Lower lobe of right lung (tissue), 2 donors: ENCODE measurements at regions not wholly inside any gene's neighbourhood (a gene's known extent, or its start where the extent isn't known, plus 50 kb on each side); places are given as distances from the start of the nearest gene placed in this dataset.
"Not testable (repeated sequence)": the region's sequence is repeated elsewhere in the genome, so short reads cannot be mapped to it uniquely, and the experiment has no call there.

Source experiments
- ATAC-seq, 2 donors: fragments of 200-7000 bp; cut with Tn5 transposase; one replicate each; pipeline ENCODE4 v1.9.1; 2020 to 2022; ENCODE audit warnings: mild to moderate bottlenecking in 2 of 2, moderate library complexity in 2 of 2
- DNase-seq: peaks from one replicate; pipeline ENCODE4 v3.0.0-alpha.2; 2020
- H3K27ac ChIP-seq: fragments of 200-600 bp; one replicate; pipeline ENCODE4 v1.8.0; 2022
- H3K27me3 ChIP-seq: fragments of 200-600 bp; one replicate; pipeline ENCODE4 v1.8.0; 2022; ENCODE audit warnings: low read depth
- H3K36me3 ChIP-seq: fragments of 200-600 bp; one replicate; pipeline ENCODE4 v1.8.0; 2022; ENCODE audit warnings: mild to moderate bottlenecking
- H3K4me1 ChIP-seq: fragments of 200-600 bp; one replicate; pipeline ENCODE4 v1.8.0; 2022
- H3K4me3 ChIP-seq: fragments of 200-600 bp; one replicate; pipeline ENCODE4 v1.8.0; 2022; ENCODE audit warnings: mild to moderate bottlenecking
- H3K9me3 ChIP-seq: fragments of 200-600 bp; one replicate; pipeline ENCODE4 v1.8.0; 2022
- CTCF ChIP-seq: fragments of 200-600 bp; IDR thresholded peaks from one replicate; pipeline ENCODE4 v1.8.0; 2022; ENCODE audit warnings: antibody characterized with exemption, mild to moderate bottlenecking
- intact Hi-C: fragments of 100-400 bp; cut with DNase I; formaldehyde crosslinking; loops from one replicate; pipeline ENCODE4 v1.11.0; 2022
- donor health status: DM: no; HTN: yes; CAD: no; lungs with severe emphysema.

- no peaks in the 10 kb centered on the region for H3K4me1 ChIP-seq
- H3K4me3 ChIP-seq, result no peak overlapping the region
- no peak overlapping the region for H3K27ac ChIP-seq
- ATAC-seq (no peak), DNase-seq (no peak)
- H3K27me3 ChIP-seq, result no peaks in the 10 kb centered on the region
- no peaks in the 10 kb centered on the region for H3K36me3 ChIP-seq
- TF ChIP-seq CTCF, result no peak
- intact Hi-C loops, result no loop called here
- H3K9me3 ChIP-seq, result no peaks in the 10 kb centered on the region
These were observed 75.3 kb upstream of the FRMPD3 start for GRCh38 chrX:107374132-107374531.

- ATAC-seq (no peak), DNase-seq (no peak)
- H3K9me3 ChIP-seq, result no peaks in the 10 kb centered on the region
- H3K4me1 ChIP-seq, result no peaks in the 10 kb centered on the region
- TF ChIP-seq CTCF, result no peak
- no peaks in the 10 kb centered on the region for H3K36me3 ChIP-seq
- H3K27me3 ChIP-seq, result no peaks in the 10 kb centered on the region
- no peak overlapping the region for H3K27ac ChIP-seq
- no peak overlapping the region for H3K4me3 ChIP-seq
- intact Hi-C loops, result no loop called here
These were observed 74.6 kb upstream of the FRMPD3 start for GRCh38 chrX:107374831-107375230.

- H3K36me3 ChIP-seq, DNase-seq, H3K4me1 ChIP-seq, H3K27me3 ChIP-seq, intact Hi-C loops, H3K4me3 ChIP-seq, ATAC-seq, H3K27ac ChIP-seq, H3K9me3 ChIP-seq: not testable (repeated sequence)
These were observed 73.3 kb upstream of the FRMPD3 start for GRCh38 chrX:107376186-107376585.

GRCh38 chrX:107384397-107385105 lies 64.9 kb upstream of the FRMPD3 start:
- Histone ChIP-seq H3K27me3 (no peaks in the 10 kb centered on the region), H3K4me3 (no peak overlapping the region), H3K36me3 (no peaks in the 10 kb centered on the region), H3K27ac (no peak overlapping the region), H3K9me3 (no peaks in the 10 kb centered on the region), H3K4me1 (no peaks in the 10 kb centered on the region)
- intact Hi-C loops, result no loop called here
- no peak for TF ChIP-seq CTCF
- no peak for DNase-seq
- ATAC-seq, result no peak

- Histone ChIP-seq H3K9me3 (no peaks in the 10 kb centered on the region), H3K4me3 (no peak overlapping the region), H3K27me3 (no peaks in the 10 kb centered on the region), H3K36me3 (no peaks in the 10 kb centered on the region), H3K27ac (no peak overlapping the region), H3K4me1 (no peaks in the 10 kb centered on the region)
- intact Hi-C loops, result no loop called here
- no peak for ATAC-seq
- TF ChIP-seq CTCF, result no peak
- DNase-seq, result no peak
These were observed 59.7 kb upstream of the FRMPD3 start for GRCh38 chrX:107389726-107390125.

GRCh38 chrX:107393656-107394055 lies 55.8 kb upstream of the FRMPD3 start:
- intact Hi-C loops, H3K27ac ChIP-seq, H3K27me3 ChIP-seq, H3K4me1 ChIP-seq, ATAC-seq, DNase-seq, H3K9me3 ChIP-seq, H3K4me3 ChIP-seq, H3K36me3 ChIP-seq: not testable (repeated sequence)

GRCh38 chrX:107396235-107396634 lies 53.2 kb upstream of the FRMPD3 start:
- Histone ChIP-seq H3K27ac (no peak overlapping the region), H3K27me3 (no peaks in the 10 kb centered on the region), H3K4me1 (no peaks in the 10 kb centered on the region), H3K4me3 (no peak overlapping the region), H3K36me3 (no peaks in the 10 kb centered on the region), H3K9me3 (no peaks in the 10 kb centered on the region)
- no peak for TF ChIP-seq CTCF
- ATAC-seq, result no peak
- DNase-seq, result no peak
- intact Hi-C loops, result no loop called here
